ENCODE measurements at regions not wholly inside any gene's neighbourhood (a gene's known extent, or its start where the extent isn't known, plus 50 kb on each side); places are given as distances from the start of the nearest gene placed in this dataset.

DNA sequence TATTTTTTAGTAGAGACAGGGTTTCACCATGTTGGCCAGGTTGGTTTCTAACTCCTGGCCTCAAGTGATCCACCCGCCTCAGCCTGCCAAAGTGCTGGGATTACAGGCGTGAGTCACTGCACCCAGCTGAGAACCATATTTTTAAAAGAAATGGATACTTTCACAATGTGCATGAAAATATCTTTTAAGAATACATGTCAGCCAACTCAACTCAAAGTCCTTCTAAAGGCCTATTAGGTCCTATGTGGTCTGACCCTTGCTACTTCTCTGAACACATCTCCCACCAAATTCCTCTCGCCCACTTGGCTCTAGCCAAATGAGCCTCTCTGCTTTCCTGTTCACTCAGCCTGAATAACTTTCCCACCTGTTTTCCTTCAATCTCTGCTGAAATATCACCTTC, 119.6 kb downstream of the MTX2 start:
- no peak for DNase-seq (ENCODE audit: low spot score)

- no peak for DNase-seq (ENCODE audit: low spot score)
Measured at GRCh38 chr2:176390276-176391147, 121.3 kb downstream of the MTX2 start.

- no peak for DNase-seq (ENCODE audit: low spot score)
Measured at GRCh38 chr2:176391148-176391419, 121.8 kb downstream of the MTX2 start.

GRCh38 chr2:176392249-176392648, 123.0 kb downstream of the MTX2 start:
- DNase-seq (ENCODE audit: low spot score), result no peak

DNA sequence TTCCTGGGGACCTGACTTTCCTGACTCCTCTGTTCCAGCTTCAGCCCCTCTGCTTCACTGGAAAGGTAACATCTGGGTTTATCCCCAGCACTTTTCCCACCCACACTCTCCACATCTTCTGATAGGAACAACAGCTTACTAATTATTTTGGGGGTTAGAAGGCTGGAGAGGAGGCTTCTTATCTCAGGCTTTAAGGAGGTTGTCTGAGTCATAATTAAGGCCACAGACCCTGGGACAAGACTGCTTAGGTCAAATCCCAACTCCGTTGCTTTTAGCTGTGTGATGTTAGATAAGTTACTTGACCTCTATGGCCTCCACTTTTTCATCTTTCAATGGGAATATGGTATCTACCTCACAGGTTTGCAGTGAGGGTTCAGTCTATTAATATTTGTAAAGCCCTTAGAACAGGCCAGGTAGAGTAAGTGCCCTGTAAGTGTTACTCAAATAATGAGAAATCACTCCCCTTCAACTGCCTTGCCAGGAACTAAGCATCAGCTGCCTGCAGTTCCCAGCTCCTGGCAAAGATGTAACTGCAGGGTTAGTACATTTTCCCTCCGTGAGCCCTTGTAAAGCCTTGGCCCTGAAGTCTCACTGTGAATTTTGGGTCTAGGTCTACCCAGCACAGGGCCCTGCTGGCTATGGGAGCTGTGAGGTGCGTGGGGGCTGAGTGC, 123.6 kb downstream of the MTX2 start:
- DNase-seq (ENCODE audit: low spot score), result no peak

- no peak for DNase-seq (ENCODE audit: low spot score)
Measured at GRCh38 chr2:176395273-176395854, 126.1 kb downstream of the MTX2 start.

- DNase-seq (ENCODE audit: low spot score), result no peak
Measured at GRCh38 chr2:176398243-176399073, 129.2 kb downstream of the MTX2 start.

GRCh38 chr2:176399074-176399598, 129.9 kb downstream of the MTX2 start:
- DNase-seq (ENCODE audit: low spot score), result no peak

DNA sequence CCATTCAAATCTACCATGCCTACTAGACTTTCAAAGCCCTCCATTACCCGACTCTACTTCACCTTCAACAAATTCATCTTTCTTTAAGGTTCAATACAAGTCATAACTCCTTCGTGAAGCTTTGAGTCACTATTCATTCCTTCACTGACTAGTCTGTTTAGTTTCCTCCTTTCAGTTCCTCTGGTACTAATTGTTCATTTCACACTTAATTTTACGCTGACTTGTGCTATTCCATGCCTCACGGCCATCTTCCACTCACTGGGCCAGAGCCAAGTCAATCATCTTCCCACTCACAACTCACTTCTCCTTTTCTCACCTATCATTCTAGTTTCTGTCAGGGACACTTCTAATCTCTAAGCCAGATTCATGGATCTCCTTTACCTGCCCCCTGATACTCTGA, 136.2 kb downstream of the MTX2 start:
- no peak for DNase-seq (ENCODE audit: low spot score)

DNA sequence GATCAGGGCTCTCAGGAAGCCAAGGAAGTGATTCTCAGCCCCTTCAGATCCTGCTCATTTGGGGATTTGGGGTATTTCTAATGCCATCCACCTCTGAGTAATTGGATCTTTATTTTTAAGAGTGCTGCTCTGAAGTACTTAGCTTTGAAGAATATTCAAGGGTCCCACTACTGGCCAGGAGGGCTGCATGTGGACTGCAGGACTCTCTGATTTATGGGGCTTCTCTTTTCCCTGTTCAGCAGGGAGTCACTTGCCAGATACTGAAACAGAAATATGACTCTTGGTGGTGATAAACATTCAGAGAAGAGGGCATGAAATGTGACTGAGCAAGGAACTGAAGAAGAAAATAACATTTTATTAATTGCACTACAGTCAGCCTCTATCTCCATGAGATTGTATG, 138.5 kb downstream of the MTX2 start:
- no peak for DNase-seq (ENCODE audit: low spot score)

- DNase-seq (ENCODE audit: low spot score), result no peak
Measured at GRCh38 chr2:176409671-176410070, 140.4 kb downstream of the MTX2 start.

GRCh38 chr2:176412136-176412535, 142.9 kb downstream of the MTX2 start:
- DNase-seq (ENCODE audit: low spot score), result no peak

DNA sequence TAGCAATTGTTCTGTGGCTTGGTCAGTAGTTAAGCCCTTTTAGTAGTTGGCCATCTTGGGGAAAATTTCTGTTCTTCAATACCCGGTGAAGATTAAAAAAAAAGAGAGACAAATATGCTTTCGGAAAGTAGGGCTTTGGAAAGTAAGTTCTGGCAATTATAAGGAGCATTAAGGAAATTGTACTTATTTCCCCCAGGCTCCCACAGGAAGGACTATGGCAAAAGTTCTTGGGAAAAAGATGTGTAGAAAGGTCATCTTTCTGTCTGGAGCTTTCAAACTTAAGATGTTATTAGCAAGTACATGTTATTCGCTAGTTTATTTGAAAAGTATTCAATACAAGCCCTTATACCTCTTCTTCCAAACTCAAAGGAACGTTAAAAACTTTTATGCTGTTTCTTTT, 144.5 kb downstream of the MTX2 start:
- no peak for DNase-seq (ENCODE audit: low spot score)

GRCh38 chr2:176414641-176415040, 145.4 kb downstream of the MTX2 start:
- DNase-seq (ENCODE audit: low spot score), result no peak

DNA sequence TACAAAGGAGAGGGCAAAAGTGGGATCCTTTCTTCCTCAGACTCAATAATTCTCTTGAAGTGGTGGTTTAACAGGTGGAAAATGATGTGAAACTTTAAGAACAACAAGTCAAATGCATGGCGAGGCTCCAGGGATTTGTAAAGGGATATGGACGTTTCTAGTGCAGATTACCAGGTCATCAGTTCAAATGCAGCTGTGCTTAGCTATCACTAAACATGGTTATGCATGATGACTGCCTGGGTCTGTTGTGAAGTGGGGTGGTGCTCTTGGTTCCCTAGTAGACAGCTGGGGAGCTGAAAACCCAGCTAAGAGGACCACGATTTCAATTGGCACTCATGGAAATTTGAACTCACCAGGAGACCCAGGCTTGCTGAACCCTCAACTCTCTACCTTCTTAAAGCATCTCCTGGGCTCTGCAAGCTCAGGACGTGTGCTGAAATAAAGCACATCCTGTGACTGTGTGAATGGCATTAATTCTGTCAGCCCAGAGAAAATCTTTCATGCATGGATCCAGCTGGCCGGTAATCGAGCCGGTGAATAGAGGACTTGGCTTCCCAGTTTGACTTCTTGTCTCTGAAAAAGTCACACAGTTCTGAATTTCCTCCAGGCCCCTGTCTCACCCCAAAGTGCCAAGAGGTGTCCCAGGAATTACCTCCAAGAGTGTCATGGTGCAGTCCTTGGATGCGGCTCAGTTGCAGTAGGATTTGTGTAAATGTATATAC, 146.1 kb downstream of the MTX2 start:
- no peak for DNase-seq (ENCODE audit: low spot score)

- no peak for DNase-seq (ENCODE audit: low spot score)
Measured at GRCh38 chr2:176415937-176416499, 146.8 kb downstream of the MTX2 start.

GRCh38 chr2:176418768-176419167, 149.5 kb downstream of the MTX2 start:
- no peak for DNase-seq (ENCODE audit: low spot score)

GRCh38 chr2:176419591-176420071, 150.4 kb downstream of the MTX2 start:
- no peak for DNase-seq (ENCODE audit: low spot score)

- DNase-seq (ENCODE audit: low spot score), result no peak
Measured at GRCh38 chr2:176421297-176422050, 152.2 kb downstream of the MTX2 start.

DNA sequence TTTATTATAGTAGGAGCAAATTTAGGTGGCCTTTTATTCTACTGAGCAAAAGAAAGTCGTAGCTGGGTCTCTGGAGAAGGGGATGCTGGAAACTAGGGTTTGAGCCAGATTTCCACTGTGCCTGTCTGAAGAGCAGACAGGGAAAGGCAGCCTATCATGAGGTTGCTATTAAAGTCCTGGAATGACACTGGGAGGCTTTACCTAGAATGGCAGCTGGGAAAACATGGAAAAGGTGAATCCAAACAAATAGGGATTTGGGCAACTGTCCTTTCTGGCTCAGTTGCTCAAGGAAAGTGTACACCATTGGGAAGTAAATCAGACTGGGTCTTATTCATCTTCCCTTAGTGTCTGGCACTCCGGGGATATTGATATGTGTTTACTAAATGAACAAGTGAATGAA, 154.6 kb downstream of the MTX2 start:
- DNase-seq (ENCODE audit: low spot score), result no peak

Measured in HuH-7.5 (cell line).